ENCODE measurements at regions not wholly inside any gene's neighbourhood (a gene's known extent, or its start where the extent isn't known, plus 50 kb on each side); places are given as distances from the start of the nearest gene placed in this dataset.

DNA sequence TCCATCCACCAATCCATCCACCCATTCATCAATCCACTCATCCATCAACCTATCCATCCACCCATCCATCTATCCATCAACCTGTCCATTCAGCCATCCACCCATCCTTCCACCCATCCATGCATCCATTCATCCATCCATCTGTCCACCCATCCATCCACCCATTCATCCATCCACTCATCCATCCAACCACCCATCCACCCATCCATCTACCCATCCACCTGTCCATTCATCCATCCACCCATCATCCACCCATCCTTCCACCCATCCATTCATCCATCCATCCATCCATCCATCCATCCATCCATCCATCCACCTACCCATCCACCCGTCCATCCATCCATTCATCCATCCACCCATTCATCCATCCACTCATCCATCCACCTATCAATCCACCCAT is 195.8 kb downstream of the NXNL2 start (continued):
- TF ChIP-seq HDAC2 (IDR thresholded peaks at IDR 0.05; ENCODE audit: borderline replicate concordance in 1 of 2, low read depth in 2 of 2, low read length in 2 of 2): no peak
- TF ChIP-seq EP300 (IDR thresholded peaks at IDR 0.05; ENCODE audit: borderline replicate concordance in 1 of 2, low read depth in 2 of 2, low read length in 2 of 2): no peak
- TF ChIP-seq GABPA (IDR thresholded peaks at IDR 0.05; ENCODE audit: borderline replicate concordance, insufficient read depth, low read length): no peak

Measured in H1 (cell line).